Choroid plexus epithelial cell (primary cell): ENCODE measurements at regions not wholly inside any gene's neighbourhood (a gene's known extent, or its start where the extent isn't known, plus 50 kb on each side); places are given as distances from the start of the nearest gene placed in this dataset.

Experiments
- DNase-seq: peaks from one replicate; pipeline ENCODE4 v3.0.0-alpha.2; 2010; ENCODE audit warnings: low read depth
- H3K4me3 ChIP-seq: 2 replicates; pipeline ENCODE4 v1.5.1; 2011; ENCODE audit warnings: low read depth, mild to moderate bottlenecking, control low read depth, low read length, moderate library complexity
- CTCF ChIP-seq: conservative IDR thresholded peaks from 2 replicates; pipeline ENCODE4 v1.5.1; 2011; ENCODE audit warnings: low read depth, mild to moderate bottlenecking, control low read depth, inconsistent platforms, low read length, moderate library complexity

- no peak for TF ChIP-seq CTCF
- DNase-seq: no peak
- H3K4me3 ChIP-seq: no peak overlapping the region
These were observed 55.7 kb upstream of the OR5AN1 start for GRCh38 chr11:59302991-59303390.

GRCh38 chr11:59295435-59295834 is 63.3 kb upstream of the OR5AN1 start:
- no peak overlapping the region for H3K4me3 ChIP-seq
- DNase-seq: no peak
- no peak for TF ChIP-seq CTCF

- TF ChIP-seq CTCF: no peak
- H3K4me3 ChIP-seq: no peak overlapping the region
- DNase-seq: no peak
These were observed 66.1 kb upstream of the OR5AN1 start for GRCh38 chr11:59292611-59293010.

GRCh38 chr11:59291228-59291627 is 67.5 kb upstream of the OR5AN1 start:
- DNase-seq: no peak
- no peak overlapping the region for H3K4me3 ChIP-seq
- no peak for TF ChIP-seq CTCF

GRCh38 chr11:59289356-59290181 is 69.1 kb upstream of the OR5AN1 start:
- DNase-seq: no peak
- no peak overlapping the region for H3K4me3 ChIP-seq
- TF ChIP-seq CTCF: no peak

GRCh38 chr11:59285716-59286260 is 72.9 kb upstream of the OR5AN1 start:
- H3K4me3 ChIP-seq: no peak overlapping the region
- peak; percentile 1 for DNase-seq
- no peak for TF ChIP-seq CTCF

- no peak for DNase-seq
- H3K4me3 ChIP-seq: no peak overlapping the region
- no peak for TF ChIP-seq CTCF
These were observed 72.0 kb upstream of the MPEG1 start for GRCh38 chr11:59284773-59285129.
